Mesenchymal stem cell (in vitro differentiated cells and primary cell): ENCODE measurements at regions not wholly inside any gene's neighbourhood (a gene's known extent, or its start where the extent isn't known, plus 50 kb on each side); places are given as distances from the start of the nearest gene placed in this dataset.
A peak's percentile ranks its signal among the peaks of the same experiment; 100 is the strongest.

ENCODE experiments used
- DNase-seq: peaks from one replicate; pipeline ENCODE4 v3.0.0-alpha.2; 2013
- H2AFZ ChIP-seq: one replicate; pipeline ENCODE4 v1.6.1; 2013; ENCODE audit warnings: low read depth, mild to moderate bottlenecking, control low read depth, inconsistent platforms, low read length, moderate library complexity
- H2AK5ac ChIP-seq: 2 replicates; pipeline ENCODE4 v1.6.1; 2013; ENCODE audit warnings: low read length, moderate library complexity, mild to moderate bottlenecking, inconsistent platforms; ENCODE audit not compliant: severe bottlenecking
- H2BK120ac ChIP-seq: one replicate; pipeline ENCODE4 v1.6.1; 2013; ENCODE audit warnings: low read depth, mild to moderate bottlenecking, inconsistent platforms, low read length, moderate library complexity
- H2BK12ac ChIP-seq, 2 experiments: one replicate each; pipeline ENCODE4 v1.6.1; 2013; ENCODE audit warnings: inconsistent platforms in 2 of 2, low read length in 2 of 2, mild to moderate bottlenecking in 2 of 2, moderate library complexity in 2 of 2, control low read depth in 1 of 2
- H2BK15ac ChIP-seq: one replicate; pipeline ENCODE4 v1.6.1; 2013; ENCODE audit warnings: mild to moderate bottlenecking, low read depth, inconsistent platforms; ENCODE audit not compliant: poor library complexity, severe bottlenecking
- H2BK5ac ChIP-seq: 2 replicates; pipeline ENCODE4 v1.6.1; 2013; ENCODE audit warnings: low read depth, mild to moderate bottlenecking, low read length, control low read depth, inconsistent platforms; ENCODE audit not compliant: poor library complexity, severe bottlenecking
- H3K14ac ChIP-seq, 2 experiments: one replicate each; pipeline ENCODE4 v1.6.1; 2013; ENCODE audit warnings: inconsistent platforms in 2 of 2, low read length in 2 of 2, control low read depth in 1 of 2, mild to moderate bottlenecking in 1 of 2, moderate library complexity in 1 of 2
- H3K18ac ChIP-seq, 2 experiments: one replicate each; pipeline ENCODE4 v1.6.1; 2013; ENCODE audit warnings: inconsistent platforms in 2 of 2, low read length in 2 of 2, control low read depth in 1 of 2, low read depth in 1 of 2, mild to moderate bottlenecking in 1 of 2
- H3K23ac ChIP-seq, 2 experiments: one replicate each; pipeline ENCODE4 v1.6.1; 2013; ENCODE audit warnings: inconsistent platforms in 2 of 2, low read length in 2 of 2, mild to moderate bottlenecking in 2 of 2, moderate library complexity in 2 of 2, control low read depth in 1 of 2
- H3K27ac ChIP-seq: 2 replicates; pipeline ENCODE4 v1.5.1; 2013; ENCODE audit warnings: mild to moderate bottlenecking, moderate library complexity, low read length, control low read depth, inconsistent platforms; ENCODE audit not compliant: poor library complexity, severe bottlenecking
- H3K27me3 ChIP-seq, 2 experiments: 2 replicates each; pipeline versions ENCODE4 v1.6.1 to v1.7.0; 2013; ENCODE audit warnings: low read length in 2 of 2, mild to moderate bottlenecking in 2 of 2, moderate library complexity in 2 of 2, control low read depth in 1 of 2, inconsistent platforms in 1 of 2; ENCODE audit not compliant: control insufficient read depth in 1 of 2, insufficient read depth in 1 of 2
- H3K36me3 ChIP-seq, 2 experiments: 2 replicates each; pipeline versions ENCODE4 v1.6.1 to v1.7.0; 2013; ENCODE audit warnings: low read length in 2 of 2, control low read depth in 1 of 2, inconsistent platforms in 1 of 2, low read depth in 1 of 2, mild to moderate bottlenecking in 1 of 2; ENCODE audit not compliant: insufficient read depth in 2 of 2, control insufficient read depth in 1 of 2
- H3K4ac ChIP-seq, 2 experiments: one replicate each; pipeline ENCODE4 v1.6.1; 2013; ENCODE audit warnings: inconsistent platforms in 2 of 2, low read length in 2 of 2, mild to moderate bottlenecking in 2 of 2, moderate library complexity in 2 of 2, control low read depth in 1 of 2, low read depth in 1 of 2
- H3K4me1 ChIP-seq: 2 replicates; pipeline ENCODE4 v1.6.1; 2013; ENCODE audit warnings: low read depth, low read length, control low read depth; ENCODE audit not compliant: control insufficient read depth, insufficient read depth
- H3K4me2 ChIP-seq: 2 replicates; pipeline ENCODE4 v1.6.1; 2013; ENCODE audit warnings: low read length, mild to moderate bottlenecking, inconsistent platforms; ENCODE audit not compliant: poor library complexity, severe bottlenecking
- H3K4me3 ChIP-seq, 2 experiments: 2 replicates each; pipeline versions ENCODE4 v1.5.1 to v1.7.0; 2013; ENCODE audit warnings: low read length in 2 of 2, mild to moderate bottlenecking in 2 of 2, control low read depth in 1 of 2, low read depth in 1 of 2; ENCODE audit not compliant: insufficient read depth in 1 of 2
- H3K79me1 ChIP-seq: replicated peaks from 2 replicates; pipeline ENCODE4 v1.6.1; 2013; ENCODE audit warnings: mild to moderate bottlenecking, control low read depth, low read length, inconsistent platforms; ENCODE audit not compliant: poor library complexity, severe bottlenecking
- H3K9ac ChIP-seq: 2 replicates; pipeline ENCODE4 v1.7.0; 2013; ENCODE audit warnings: mild to moderate bottlenecking, low read length, moderate library complexity
- H3K9me3 ChIP-seq: 2 replicates; pipeline ENCODE4 v1.7.0; 2013; ENCODE audit warnings: mild to moderate bottlenecking, low read length; ENCODE audit not compliant: control insufficient read depth
- H4K8ac ChIP-seq: one replicate; pipeline ENCODE4 v1.6.1; 2013; ENCODE audit warnings: inconsistent platforms, mild to moderate bottlenecking, low read length, moderate library complexity
- H4K91ac ChIP-seq: one replicate; pipeline ENCODE4 v1.6.1; 2013; ENCODE audit warnings: mild to moderate bottlenecking, low read length, inconsistent platforms
- WGBS: methylation state at CpG from one replicate; pipeline ENCODE4 v1.1.7; 2013; ENCODE audit warnings: mixed read lengths; 5-methylcytosine and 5-hydroxymethylcytosine counted together

- Histone ChIP-seq H3K4me3 (no peak overlapping the region), H3K9me3 (no peaks in the 10 kb centered on the region), H2AK5ac (no peak overlapping the region), H2AFZ (no peak overlapping the region), H3K79me1 (no peaks in the 10 kb centered on the region), H3K4me1 (no peaks in the 10 kb centered on the region), H2BK12ac (no peak overlapping the region), H2BK15ac (no peak overlapping the region), H4K91ac (no peak overlapping the region), H3K4me2 (no peak overlapping the region), H2BK5ac (no peak overlapping the region), H3K18ac (no peak overlapping the region), H3K27me3 (no peaks in the 10 kb centered on the region), H3K9ac (no peak overlapping the region), H3K23ac (no peak overlapping the region), H4K8ac (no peak overlapping the region), H3K4ac (no peak overlapping the region), H3K27ac (no peak overlapping the region), H3K14ac (no peak overlapping the region), H2BK120ac (no peak overlapping the region), H3K36me3 (peaks cover 0 to 4% of the 10 kb centered on the region in 2 experiments)
- no peak for DNase-seq
- WGBS = 41% methylated on average over 10 of the region's 13 CpGs
These were observed 1477.9 kb downstream of the TBC1D22A start for GRCh38 chr22:48240148-48240934.

DNA sequence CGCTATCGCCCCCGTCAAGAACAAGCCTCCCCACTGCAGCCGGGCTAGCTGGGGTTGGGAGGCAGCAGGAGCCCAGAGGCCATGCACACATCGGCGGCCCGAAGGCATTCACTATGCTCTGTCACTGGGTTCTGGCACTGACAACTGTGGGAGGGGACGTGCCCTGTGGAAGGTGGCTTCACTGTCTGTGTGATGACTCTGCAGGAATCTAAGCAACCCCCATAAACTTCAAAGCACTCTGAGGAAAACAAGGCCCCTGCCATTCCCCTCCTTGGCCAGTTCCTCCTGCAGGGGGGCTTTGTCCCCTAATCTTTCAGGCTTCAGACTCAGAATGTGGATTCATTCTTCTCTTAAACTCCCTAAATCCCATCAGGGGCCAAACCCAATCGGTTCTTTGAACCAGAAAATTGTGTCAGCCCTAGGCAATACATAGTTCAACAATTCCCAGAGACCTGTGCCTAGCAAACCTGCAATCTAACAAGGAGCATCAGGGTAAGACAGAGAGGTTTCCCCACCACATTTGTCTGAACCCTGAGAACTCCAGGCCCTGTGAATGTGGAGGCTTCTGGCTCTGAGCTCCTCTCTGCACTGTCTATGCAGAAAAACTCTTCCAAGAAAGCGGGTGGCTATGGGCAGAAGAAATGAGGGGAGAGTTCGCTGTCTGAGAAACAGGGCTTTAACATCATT lies 1477.2 kb downstream of the TBC1D22A start:
- Histone ChIP-seq H3K36me3 (peaks cover 0 to 4% of the 10 kb centered on the region in 2 experiments), H2AK5ac (no peak overlapping the region), H2BK12ac (no peak overlapping the region), H3K4me3 (no peak overlapping the region), H2BK120ac (no peak overlapping the region), H3K9me3 (no peaks in the 10 kb centered on the region), H3K27ac (no peak overlapping the region), H3K4me2 (no peak overlapping the region), H3K9ac (no peak overlapping the region), H2BK5ac (no peak overlapping the region), H2BK15ac (no peak overlapping the region), H3K23ac (no peak overlapping the region), H4K91ac (peak overlapping the region; percentile 32), H3K27me3 (no peaks in the 10 kb centered on the region), H4K8ac (no peak overlapping the region), H3K79me1 (no peaks in the 10 kb centered on the region), H3K14ac (no peak overlapping the region), H3K4ac (no peak overlapping the region), H2AFZ (no peak overlapping the region), H3K4me1 (no peaks in the 10 kb centered on the region), H3K18ac (no peak overlapping the region)
- WGBS = 42% methylated on average over 10 of the region's 11 CpGs
- DNase-seq = no peak

GRCh38 chr22:48238966-48239365 lies 1476.5 kb downstream of the TBC1D22A start:
- Histone ChIP-seq H2BK12ac (no peak overlapping the region), H3K4me2 (no peak overlapping the region), H2AK5ac (no peak overlapping the region), H3K4ac (no peak overlapping the region), H3K4me3 (no peak overlapping the region), H4K91ac (no peak overlapping the region), H3K9me3 (peaks cover 4% of the 10 kb centered on the region), H4K8ac (no peak overlapping the region), H3K79me1 (no peaks in the 10 kb centered on the region), H3K18ac (no peak overlapping the region), H3K27ac (no peak overlapping the region), H3K9ac (no peak overlapping the region), H2BK15ac (no peak overlapping the region), H2BK5ac (no peak overlapping the region), H2AFZ (no peak overlapping the region), H3K23ac (no peak overlapping the region), H3K27me3 (no peaks in the 10 kb centered on the region), H3K4me1 (no peaks in the 10 kb centered on the region), H3K14ac (no peak overlapping the region), H2BK120ac (no peak overlapping the region), H3K36me3 (peaks cover 0 to 4% of the 10 kb centered on the region in 2 experiments)
- 77% methylated on average over 6 of the region's 12 CpGs for WGBS
- no peak for DNase-seq

- Histone ChIP-seq H2BK120ac (no peak overlapping the region), H4K91ac (no peak overlapping the region), H3K27me3 (no peaks in the 10 kb centered on the region), H2BK5ac (no peak overlapping the region), H3K4me1 (no peaks in the 10 kb centered on the region), H3K14ac (no peak overlapping the region), H4K8ac (no peak overlapping the region), H2BK12ac (no peak overlapping the region), H3K9ac (no peak overlapping the region), H3K4me3 (no peak overlapping the region), H3K36me3 (peaks cover 0 to 4% of the 10 kb centered on the region in 2 experiments), H3K79me1 (no peaks in the 10 kb centered on the region), H2BK15ac (no peak overlapping the region), H2AK5ac (no peak overlapping the region), H3K27ac (no peak overlapping the region), H2AFZ (no peak overlapping the region), H3K18ac (no peak overlapping the region), H3K9me3 (peaks cover 10% of the 10 kb centered on the region), H3K4ac (no peak overlapping the region), H3K4me2 (no peak overlapping the region), H3K23ac (no peak overlapping the region)
- no peak for DNase-seq
- 80% methylated on average over 9 of the region's 9 CpGs for WGBS
These were observed 1476.0 kb downstream of the TBC1D22A start for GRCh38 chr22:48238284-48238915.
